HEK293T (cell line): ENCODE measurements at regions not wholly inside any gene's neighbourhood (a gene's known extent, or its start where the extent isn't known, plus 50 kb on each side); places are given as distances from the start of the nearest gene placed in this dataset.

Source experiments
- ARNT ChIP-seq: fragments of 450-650 bp; IDR thresholded peaks from 2 replicates; pipeline ENCODE4 v1.6.1; 2017; ENCODE audit warnings: mild to moderate bottlenecking
- BHLHE40 ChIP-seq: fragments of 450-650 bp; IDR thresholded peaks from 2 replicates; pipeline ENCODE4 v1.6.1; 2016; ENCODE audit warnings: mild to moderate bottlenecking, moderate library complexity, borderline replicate concordance
- FOXK2 ChIP-seq: fragments of 450-650 bp; IDR thresholded peaks from 2 replicates; pipeline ENCODE4 v1.6.1; 2016; ENCODE audit warnings: mild to moderate bottlenecking
- FOXM1 ChIP-seq: fragments of 450-650 bp; IDR thresholded peaks from 2 replicates; pipeline ENCODE4 v1.6.1; 2017; ENCODE audit warnings: mild to moderate bottlenecking, borderline replicate concordance
- L3MBTL2 ChIP-seq: fragments of 450-650 bp; conservative IDR thresholded peaks from 2 replicates; pipeline ENCODE4 v1.6.1; 2016; ENCODE audit warnings: mild to moderate bottlenecking
- PKNOX1 ChIP-seq: fragments of 450-650 bp; IDR thresholded peaks from 2 replicates; pipeline ENCODE4 v1.6.1; 2016
- SUZ12 ChIP-seq: fragments of 450-650 bp; IDR thresholded peaks from 2 replicates; pipeline ENCODE4 v1.6.1; 2016; ENCODE audit warnings: mild to moderate bottlenecking
- TARDBP ChIP-seq: fragments of 450-650 bp; IDR thresholded peaks from 2 replicates; pipeline ENCODE4 v1.6.1; 2016
- ZNF384 ChIP-seq: fragments of 450-650 bp; IDR thresholded peaks from 2 replicates; pipeline ENCODE4 v1.6.1; 2016

- TF ChIP-seq SUZ12 (no peak), L3MBTL2 (no peak), TARDBP (no peak), ARNT (no peak), FOXM1 (no peak), BHLHE40 (no peak), PKNOX1 (no peak), FOXK2 (no peak), ZNF384 (no peak)
These were observed 366.8 kb upstream of the UMPS start for GRCh38 chr3:124363476-124363875.
